HEK293T (cell line): ENCODE measurements at regions not wholly inside any gene's neighbourhood (a gene's known extent, or its start where the extent isn't known, plus 50 kb on each side); places are given as distances from the start of the nearest gene placed in this dataset.

Experiments
- ARNT ChIP-seq: fragments of 450-650 bp; IDR thresholded peaks from 2 replicates; pipeline ENCODE4 v1.6.1; 2017; ENCODE audit warnings: mild to moderate bottlenecking
- BHLHE40 ChIP-seq: fragments of 450-650 bp; IDR thresholded peaks from 2 replicates; pipeline ENCODE4 v1.6.1; 2016; ENCODE audit warnings: mild to moderate bottlenecking, moderate library complexity, borderline replicate concordance
- FOXA1 ChIP-seq: fragments of 450-650 bp; IDR thresholded peaks from 2 replicates; pipeline ENCODE4 v1.6.1; 2016; ENCODE audit warnings: mild to moderate bottlenecking
- FOXK2 ChIP-seq: fragments of 450-650 bp; IDR thresholded peaks from 2 replicates; pipeline ENCODE4 v1.6.1; 2016; ENCODE audit warnings: mild to moderate bottlenecking
- FOXM1 ChIP-seq: fragments of 450-650 bp; IDR thresholded peaks from 2 replicates; pipeline ENCODE4 v1.6.1; 2017; ENCODE audit warnings: mild to moderate bottlenecking, borderline replicate concordance
- HDGF ChIP-seq: fragments of 450-650 bp; IDR thresholded peaks from 2 replicates; pipeline ENCODE4 v1.6.1; 2017; ENCODE audit warnings: antibody characterized with exemption, borderline replicate concordance
- LEF1 ChIP-seq: fragments of 450-650 bp; IDR thresholded peaks from 2 replicates; pipeline ENCODE4 v1.6.1; 2017; ENCODE audit warnings: mild to moderate bottlenecking, borderline replicate concordance
- NFRKB ChIP-seq: fragments of 450-650 bp; IDR thresholded peaks from 2 replicates; pipeline ENCODE4 v1.6.1; 2016; ENCODE audit warnings: mild to moderate bottlenecking, moderate library complexity
- PKNOX1 ChIP-seq: fragments of 450-650 bp; IDR thresholded peaks from 2 replicates; pipeline ENCODE4 v1.6.1; 2016
- SP1 ChIP-seq: fragments of 450-650 bp; IDR thresholded peaks from 2 replicates; pipeline ENCODE4 v1.6.1; 2017
- SUZ12 ChIP-seq: fragments of 450-650 bp; IDR thresholded peaks from 2 replicates; pipeline ENCODE4 v1.6.1; 2016; ENCODE audit warnings: mild to moderate bottlenecking
- TARDBP ChIP-seq: fragments of 450-650 bp; IDR thresholded peaks from 2 replicates; pipeline ENCODE4 v1.6.1; 2016

GRCh38 chr4:178173771-178174170 lies 731.5 kb upstream of the AGA start:
- TF ChIP-seq FOXK2 (no peak), LEF1 (no peak), HDGF (no peak), BHLHE40 (no peak), TARDBP (no peak), SP1 (no peak), NFRKB (no peak), ARNT (no peak), FOXA1 (no peak), FOXM1 (no peak), PKNOX1 (no peak), SUZ12 (no peak)
